Prostate gland (tissue), 2 donors: ENCODE measurements at regions not wholly inside any gene's neighbourhood (a gene's known extent, or its start where the extent isn't known, plus 50 kb on each side); places are given as distances from the start of the nearest gene placed in this dataset.
A peak's percentile ranks its signal among the peaks of the same experiment; 100 is the strongest.

Experiments
- POLR2A ChIP-seq: fragments of 450-650 bp; IDR thresholded peaks from one replicate; pipeline ENCODE4 v1.6.1; 2016; ENCODE audit warnings: antibody characterized with exemption, mild to moderate bottlenecking
- POLR2AphosphoS5 ChIP-seq: sonication (generic); formaldehyde crosslinking; IDR thresholded peaks from one replicate; pipeline ENCODE4 v1.6.1; 2017; ENCODE audit warnings: antibody characterized with exemption
- TF ChIP-seq, protein P1 (sequence below), 4 experiments: fragments of 200-600 bp in 2 of 4; fragments of 450-650 bp in 2 of 4; sonication (generic) in 2 of 4; IDR thresholded peaks; 1 replicate in 3 of 4; 2 replicates in 1 of 4; pipeline ENCODE4 v1.5.1; 2016 to 2019; ENCODE audit warnings: antibody characterized with exemption in 4 of 4, mild to moderate bottlenecking in 2 of 4, moderate library complexity in 2 of 4

- TF ChIP-seq, protein P1, sequence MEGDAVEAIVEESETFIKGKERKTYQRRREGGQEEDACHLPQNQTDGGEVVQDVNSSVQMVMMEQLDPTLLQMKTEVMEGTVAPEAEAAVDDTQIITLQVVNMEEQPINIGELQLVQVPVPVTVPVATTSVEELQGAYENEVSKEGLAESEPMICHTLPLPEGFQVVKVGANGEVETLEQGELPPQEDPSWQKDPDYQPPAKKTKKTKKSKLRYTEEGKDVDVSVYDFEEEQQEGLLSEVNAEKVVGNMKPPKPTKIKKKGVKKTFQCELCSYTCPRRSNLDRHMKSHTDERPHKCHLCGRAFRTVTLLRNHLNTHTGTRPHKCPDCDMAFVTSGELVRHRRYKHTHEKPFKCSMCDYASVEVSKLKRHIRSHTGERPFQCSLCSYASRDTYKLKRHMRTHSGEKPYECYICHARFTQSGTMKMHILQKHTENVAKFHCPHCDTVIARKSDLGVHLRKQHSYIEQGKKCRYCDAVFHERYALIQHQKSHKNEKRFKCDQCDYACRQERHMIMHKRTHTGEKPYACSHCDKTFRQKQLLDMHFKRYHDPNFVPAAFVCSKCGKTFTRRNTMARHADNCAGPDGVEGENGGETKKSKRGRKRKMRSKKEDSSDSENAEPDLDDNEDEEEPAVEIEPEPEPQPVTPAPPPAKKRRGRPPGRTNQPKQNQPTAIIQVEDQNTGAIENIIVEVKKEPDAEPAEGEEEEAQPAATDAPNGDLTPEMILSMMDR (IDR thresholded peaks at IDR 0.05), result no peak
- TF ChIP-seq POLR2A (no peak), POLR2AphosphoS5 (peak; percentile 36)
Measured at GRCh38 chr20:57977569-57977968, 250.9 kb downstream of the ANKRD60 start.
